ENCODE measurements at regions not wholly inside any gene's neighbourhood (a gene's known extent, or its start where the extent isn't known, plus 50 kb on each side); places are given as distances from the start of the nearest gene placed in this dataset.

DNA sequence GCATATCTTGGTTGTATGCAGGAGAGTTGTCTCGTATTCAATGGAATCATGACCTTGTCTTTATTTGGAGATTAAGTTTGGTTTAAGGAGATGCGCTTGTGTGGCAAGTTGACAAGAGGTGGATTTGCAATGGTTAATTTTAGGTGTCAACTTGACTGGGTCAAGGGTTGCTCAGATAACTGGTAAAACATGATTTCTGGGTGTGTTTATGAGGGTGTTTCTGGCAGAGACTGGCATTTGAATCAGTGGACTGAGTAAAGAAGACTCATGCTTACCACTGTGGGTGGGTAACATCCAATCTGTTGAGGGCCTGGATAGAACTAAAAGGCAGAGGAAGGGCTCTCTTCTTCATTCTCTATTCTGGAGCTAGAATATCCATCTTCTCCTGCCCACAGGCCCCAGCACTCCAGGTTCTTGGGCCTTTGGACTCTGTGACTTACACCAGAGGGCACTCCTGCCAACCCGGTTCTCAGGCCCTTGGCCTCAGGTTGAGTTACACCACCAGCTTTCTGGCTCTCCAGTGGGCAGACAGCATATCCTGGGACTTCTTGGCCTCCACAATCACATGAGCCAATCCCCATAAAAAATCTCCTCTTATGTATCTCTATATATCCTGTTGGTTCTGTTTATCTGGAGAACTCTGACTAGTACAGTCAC lies 141.5 kb upstream of the ARID2 start:
- TF ChIP-seq, protein P1, sequence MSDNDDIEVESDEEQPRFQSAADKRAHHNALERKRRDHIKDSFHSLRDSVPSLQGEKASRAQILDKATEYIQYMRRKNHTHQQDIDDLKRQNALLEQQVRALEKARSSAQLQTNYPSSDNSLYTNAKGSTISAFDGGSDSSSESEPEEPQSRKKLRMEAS (CRISPR knock-in tag; IDR thresholded peaks at IDR 0.05): no peak
- TF ChIP-seq PHF8 (IDR thresholded peaks at IDR 0.05; ENCODE audit: borderline replicate concordance, low read length): no peak
- TF ChIP-seq KLF16 (IDR thresholded peaks at IDR 0.05): no peak
- no peak for TF ChIP-seq KAT2B (IDR thresholded peaks at IDR 0.05; ENCODE audit: low read depth, low read length)
- no peak for TF ChIP-seq ZKSCAN1 (IDR thresholded peaks at IDR 0.05; ENCODE audit: low read depth, low read length)
- no peak for TF ChIP-seq HCFC1 (IDR thresholded peaks at IDR 0.05; ENCODE audit: low read depth, low read length)
- TF ChIP-seq NRF1 (conservative IDR thresholded peaks at IDR 0.05 in 1 of 2, IDR thresholded peaks at IDR 0.05 in 1 of 2): no peak
- TF ChIP-seq, protein P2, sequence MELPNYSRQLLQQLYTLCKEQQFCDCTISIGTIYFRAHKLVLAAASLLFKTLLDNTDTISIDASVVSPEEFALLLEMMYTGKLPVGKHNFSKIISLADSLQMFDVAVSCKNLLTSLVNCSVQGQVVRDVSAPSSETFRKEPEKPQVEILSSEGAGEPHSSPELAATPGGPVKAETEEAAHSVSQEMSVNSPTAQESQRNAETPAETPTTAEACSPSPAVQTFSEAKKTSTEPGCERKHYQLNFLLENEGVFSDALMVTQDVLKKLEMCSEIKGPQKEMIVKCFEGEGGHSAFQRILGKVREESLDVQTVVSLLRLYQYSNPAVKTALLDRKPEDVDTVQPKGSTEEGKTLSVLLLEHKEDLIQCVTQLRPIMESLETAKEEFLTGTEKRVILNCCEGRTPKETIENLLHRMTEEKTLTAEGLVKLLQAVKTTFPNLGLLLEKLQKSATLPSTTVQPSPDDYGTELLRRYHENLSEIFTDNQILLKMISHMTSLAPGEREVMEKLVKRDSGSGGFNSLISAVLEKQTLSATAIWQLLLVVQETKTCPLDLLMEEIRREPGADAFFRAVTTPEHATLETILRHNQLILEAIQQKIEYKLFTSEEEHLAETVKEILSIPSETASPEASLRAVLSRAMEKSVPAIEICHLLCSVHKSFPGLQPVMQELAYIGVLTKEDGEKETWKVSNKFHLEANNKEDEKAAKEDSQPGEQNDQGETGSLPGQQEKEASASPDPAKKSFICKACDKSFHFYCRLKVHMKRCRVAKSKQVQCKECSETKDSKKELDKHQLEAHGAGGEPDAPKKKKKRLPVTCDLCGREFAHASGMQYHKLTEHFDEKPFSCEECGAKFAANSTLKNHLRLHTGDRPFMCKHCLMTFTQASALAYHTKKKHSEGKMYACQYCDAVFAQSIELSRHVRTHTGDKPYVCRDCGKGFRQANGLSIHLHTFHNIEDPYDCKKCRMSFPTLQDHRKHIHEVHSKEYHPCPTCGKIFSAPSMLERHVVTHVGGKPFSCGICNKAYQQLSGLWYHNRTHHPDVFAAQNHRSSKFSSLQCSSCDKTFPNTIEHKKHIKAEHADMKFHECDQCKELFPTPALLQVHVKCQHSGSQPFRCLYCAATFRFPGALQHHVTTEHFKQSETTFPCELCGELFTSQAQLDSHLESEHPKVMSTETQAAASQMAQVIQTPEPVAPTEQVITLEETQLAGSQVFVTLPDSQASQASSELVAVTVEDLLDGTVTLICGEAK (IDR thresholded peaks at IDR 0.05): no peak
- TF ChIP-seq, protein P2 (CRISPR knock-in tag; IDR thresholded peaks at IDR 0.05): no peak
- no peak for TF ChIP-seq GTF2F1 (IDR thresholded peaks at IDR 0.05; ENCODE audit: low read depth, low read length)
- TF ChIP-seq, protein P3, sequence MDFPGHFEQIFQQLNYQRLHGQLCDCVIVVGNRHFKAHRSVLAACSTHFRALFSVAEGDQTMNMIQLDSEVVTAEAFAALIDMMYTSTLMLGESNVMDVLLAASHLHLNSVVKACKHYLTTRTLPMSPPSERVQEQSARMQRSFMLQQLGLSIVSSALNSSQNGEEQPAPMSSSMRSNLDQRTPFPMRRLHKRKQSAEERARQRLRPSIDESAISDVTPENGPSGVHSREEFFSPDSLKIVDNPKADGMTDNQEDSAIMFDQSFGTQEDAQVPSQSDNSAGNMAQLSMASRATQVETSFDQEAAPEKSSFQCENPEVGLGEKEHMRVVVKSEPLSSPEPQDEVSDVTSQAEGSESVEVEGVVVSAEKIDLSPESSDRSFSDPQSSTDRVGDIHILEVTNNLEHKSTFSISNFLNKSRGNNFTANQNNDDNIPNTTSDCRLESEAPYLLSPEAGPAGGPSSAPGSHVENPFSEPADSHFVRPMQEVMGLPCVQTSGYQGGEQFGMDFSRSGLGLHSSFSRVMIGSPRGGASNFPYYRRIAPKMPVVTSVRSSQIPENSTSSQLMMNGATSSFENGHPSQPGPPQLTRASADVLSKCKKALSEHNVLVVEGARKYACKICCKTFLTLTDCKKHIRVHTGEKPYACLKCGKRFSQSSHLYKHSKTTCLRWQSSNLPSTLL (IDR thresholded peaks at IDR 0.05): no peak
- no peak for TF ChIP-seq YY1 (IDR thresholded peaks at IDR 0.05; ENCODE audit: borderline replicate concordance in 1 of 3, control insufficient read depth in 1 of 3, extremely low read depth in 1 of 3, insufficient read depth in 3 of 3, insufficient read length in 1 of 3, insufficient replicate concordance in 2 of 3, low read depth in 1 of 3, low read length in 2 of 3)
- TF ChIP-seq SMC3 (conservative IDR thresholded peaks at IDR 0.05; ENCODE audit: insufficient read depth, low read depth, low read length): no peak
- TF ChIP-seq, protein P4, sequence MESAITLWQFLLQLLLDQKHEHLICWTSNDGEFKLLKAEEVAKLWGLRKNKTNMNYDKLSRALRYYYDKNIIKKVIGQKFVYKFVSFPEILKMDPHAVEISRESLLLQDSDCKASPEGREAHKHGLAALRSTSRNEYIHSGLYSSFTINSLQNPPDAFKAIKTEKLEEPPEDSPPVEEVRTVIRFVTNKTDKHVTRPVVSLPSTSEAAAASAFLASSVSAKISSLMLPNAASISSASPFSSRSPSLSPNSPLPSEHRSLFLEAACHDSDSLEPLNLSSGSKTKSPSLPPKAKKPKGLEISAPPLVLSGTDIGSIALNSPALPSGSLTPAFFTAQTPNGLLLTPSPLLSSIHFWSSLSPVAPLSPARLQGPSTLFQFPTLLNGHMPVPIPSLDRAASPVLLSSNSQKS (CRISPR knock-in tag; IDR thresholded peaks at IDR 0.05): no peak
- TF ChIP-seq, protein P5, sequence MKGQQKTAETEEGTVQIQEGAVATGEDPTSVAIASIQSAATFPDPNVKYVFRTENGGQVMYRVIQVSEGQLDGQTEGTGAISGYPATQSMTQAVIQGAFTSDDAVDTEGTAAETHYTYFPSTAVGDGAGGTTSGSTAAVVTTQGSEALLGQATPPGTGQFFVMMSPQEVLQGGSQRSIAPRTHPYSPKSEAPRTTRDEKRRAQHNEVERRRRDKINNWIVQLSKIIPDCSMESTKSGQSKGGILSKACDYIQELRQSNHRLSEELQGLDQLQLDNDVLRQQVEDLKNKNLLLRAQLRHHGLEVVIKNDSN (CRISPR knock-in tag; IDR thresholded peaks at IDR 0.05): no peak

Measured in K562 (cell line).